Left renal pelvis (tissue), 4 donors: ENCODE measurements at regions not wholly inside any gene's neighbourhood (a gene's known extent, or its start where the extent isn't known, plus 50 kb on each side); places are given as distances from the start of the nearest gene placed in this dataset.

Experiments used
- DNase-seq, 4 donors: peaks; one replicate each; pipeline ENCODE4 v3.0.0-alpha.2; 2013; ENCODE audit warnings: low read depth in 4 of 4, low spot score in 3 of 4

GRCh38 chr2:41916177-41916576 is 131.6 kb upstream of the PKDCC start:
- DNase-seq: no peak

GRCh38 chr2:41917587-41917986 is 130.2 kb upstream of the PKDCC start:
- DNase-seq: no peak

GRCh38 chr2:41919135-41919534 is 128.7 kb upstream of the PKDCC start:
- DNase-seq: no peak

DNA sequence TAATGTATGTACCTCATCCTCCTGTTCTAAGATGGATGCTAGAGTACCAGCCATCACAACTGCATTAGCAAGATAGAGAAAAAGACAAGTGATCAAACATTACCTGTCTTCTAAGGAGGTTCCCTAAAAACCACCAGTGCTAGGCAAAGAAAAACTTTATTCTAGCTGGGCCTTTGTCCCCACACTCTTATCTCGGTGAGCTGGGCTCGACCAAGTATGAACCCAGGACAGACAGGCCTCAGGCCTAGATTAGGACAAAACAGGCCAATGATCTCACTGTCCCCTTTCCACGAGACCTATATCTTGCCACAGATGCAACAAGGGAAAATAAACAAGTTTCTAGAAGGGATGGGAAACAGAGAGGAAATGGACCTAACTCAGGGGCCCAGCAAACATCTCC is 127.6 kb upstream of the PKDCC start:
- no peak for DNase-seq

DNA sequence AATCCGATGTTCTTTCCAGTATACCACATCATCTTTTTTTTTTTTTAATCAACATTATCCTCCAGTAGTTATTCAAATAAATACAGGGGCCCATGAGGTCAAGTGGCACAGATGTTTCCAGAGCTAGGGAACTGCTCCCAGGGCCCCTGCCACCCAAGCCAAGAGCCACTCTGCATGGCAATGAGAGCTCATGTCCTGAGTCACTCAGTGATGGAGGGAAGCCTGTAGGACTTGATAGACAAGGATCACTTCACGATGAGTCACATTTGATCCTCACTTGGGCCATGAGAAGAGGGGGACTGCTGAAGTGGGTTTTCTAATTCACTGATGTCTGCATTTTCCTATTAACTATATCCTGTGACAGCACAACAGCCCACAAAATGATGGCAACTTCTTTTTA is 127.0 kb upstream of the PKDCC start:
- DNase-seq: no peak

DNA sequence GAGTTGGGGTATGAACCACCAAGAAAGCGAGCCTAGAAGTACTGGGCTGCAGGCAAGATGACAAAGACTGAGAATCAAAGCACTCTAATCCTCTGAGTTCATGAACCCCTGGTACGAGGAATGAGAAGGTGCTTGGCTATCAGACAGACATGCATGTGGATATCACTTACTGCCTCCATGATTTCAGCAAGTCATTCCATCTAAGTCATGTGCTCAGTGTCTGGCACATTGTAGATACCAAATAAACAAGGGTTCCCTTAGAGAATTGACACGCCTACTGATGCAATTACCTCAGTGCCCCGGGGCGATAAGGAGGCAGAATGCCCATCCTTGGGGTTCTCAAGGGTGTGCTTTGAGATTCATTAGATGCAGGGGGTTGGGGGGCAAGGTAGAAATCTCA is 125.6 kb upstream of the PKDCC start:
- DNase-seq: no peak

DNA sequence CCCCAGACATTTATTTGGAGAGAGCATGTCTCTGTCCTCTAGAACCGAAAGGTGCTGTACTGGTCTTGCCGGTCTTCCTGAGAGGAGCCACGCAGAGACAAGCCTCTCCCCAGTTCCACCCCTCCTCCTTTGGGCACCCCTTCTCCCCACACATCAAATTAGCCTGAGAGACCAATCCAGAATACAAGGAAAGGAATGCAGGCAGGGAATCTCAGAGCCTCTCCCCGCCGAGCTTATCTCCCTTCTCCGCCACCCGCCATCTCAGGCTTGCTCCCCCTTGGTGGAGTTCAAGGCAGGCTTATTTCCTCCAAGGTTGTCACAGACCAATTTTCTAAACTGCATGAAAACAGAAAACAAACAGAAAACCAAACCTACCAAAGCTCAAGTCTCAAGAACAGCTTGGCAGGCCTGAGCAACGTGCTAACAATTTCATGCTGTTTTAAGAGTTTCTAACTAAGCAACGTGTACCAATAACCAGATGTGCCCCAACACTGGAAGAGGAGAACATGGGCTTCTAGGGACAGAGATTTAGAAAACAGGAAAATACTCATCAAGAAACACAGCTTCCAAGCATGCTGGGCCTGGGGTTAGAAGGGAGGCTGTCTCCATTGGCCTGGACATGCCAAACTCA is 124.5 kb upstream of the PKDCC start:
- DNase-seq: no peak

GRCh38 chr2:41924024-41924423 is 123.8 kb upstream of the PKDCC start:
- DNase-seq: no peak

GRCh38 chr2:41924709-41925408 is 123.0 kb upstream of the PKDCC start:
- DNase-seq: no peak

- DNase-seq: no peak
Measured at GRCh38 chr2:41925712-41926111, 122.1 kb upstream of the PKDCC start.

GRCh38 chr2:41926614-41927580 is 120.9 kb upstream of the PKDCC start:
- no peak for DNase-seq

DNA sequence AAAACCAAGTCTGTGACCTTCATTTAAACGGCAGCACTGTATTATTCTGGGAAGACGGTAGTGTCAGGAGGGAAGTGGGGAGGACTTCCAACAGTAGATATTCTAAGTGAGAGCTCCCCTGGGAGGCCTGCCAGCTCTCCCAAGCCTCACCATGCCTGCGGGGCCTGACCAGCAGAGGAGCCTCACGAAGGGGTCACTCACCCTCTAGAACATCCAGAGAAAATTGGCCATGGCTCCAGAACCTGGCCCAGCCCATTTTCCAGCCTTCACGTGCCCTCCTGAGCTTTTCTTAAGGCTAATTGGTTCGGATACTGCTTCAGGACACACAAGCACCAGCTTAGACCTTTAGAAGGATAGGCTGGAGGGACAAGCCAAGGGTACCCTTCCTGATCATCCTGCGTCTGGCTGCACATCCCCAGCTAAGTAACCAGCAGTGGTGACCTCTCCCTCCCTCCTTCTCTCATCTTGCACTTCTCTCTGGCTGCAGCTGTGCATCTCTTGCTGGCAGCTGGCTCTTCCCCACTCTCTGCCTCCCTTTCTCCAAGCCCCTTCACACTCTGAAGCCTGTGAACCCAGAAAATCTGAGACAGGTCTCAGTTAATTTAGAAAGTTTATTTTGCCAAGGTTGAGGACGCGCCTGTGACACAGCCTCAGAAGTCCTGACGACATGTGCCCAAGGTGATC is 120.1 kb upstream of the PKDCC start:
- no peak for DNase-seq

DNA sequence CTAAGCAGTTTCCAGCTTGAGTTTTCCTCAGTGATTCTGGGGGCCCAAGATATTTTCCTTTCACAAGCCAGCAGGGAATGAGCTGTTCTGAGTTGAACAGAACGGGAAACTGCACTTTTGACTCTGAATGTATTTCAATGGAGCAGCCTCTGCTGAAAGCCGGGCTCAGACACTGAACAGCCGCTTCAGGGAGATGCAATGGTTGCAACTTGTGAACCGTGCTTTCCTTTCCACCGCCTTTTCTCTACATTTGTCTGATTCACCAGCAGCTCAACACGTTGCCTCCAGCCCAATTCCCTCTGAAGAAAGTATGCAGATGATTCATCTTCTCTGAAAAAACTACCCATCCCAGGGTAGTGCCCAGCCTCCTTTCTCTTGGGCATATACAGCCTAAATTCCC is 119.3 kb upstream of the PKDCC start:
- no peak for DNase-seq

DNA sequence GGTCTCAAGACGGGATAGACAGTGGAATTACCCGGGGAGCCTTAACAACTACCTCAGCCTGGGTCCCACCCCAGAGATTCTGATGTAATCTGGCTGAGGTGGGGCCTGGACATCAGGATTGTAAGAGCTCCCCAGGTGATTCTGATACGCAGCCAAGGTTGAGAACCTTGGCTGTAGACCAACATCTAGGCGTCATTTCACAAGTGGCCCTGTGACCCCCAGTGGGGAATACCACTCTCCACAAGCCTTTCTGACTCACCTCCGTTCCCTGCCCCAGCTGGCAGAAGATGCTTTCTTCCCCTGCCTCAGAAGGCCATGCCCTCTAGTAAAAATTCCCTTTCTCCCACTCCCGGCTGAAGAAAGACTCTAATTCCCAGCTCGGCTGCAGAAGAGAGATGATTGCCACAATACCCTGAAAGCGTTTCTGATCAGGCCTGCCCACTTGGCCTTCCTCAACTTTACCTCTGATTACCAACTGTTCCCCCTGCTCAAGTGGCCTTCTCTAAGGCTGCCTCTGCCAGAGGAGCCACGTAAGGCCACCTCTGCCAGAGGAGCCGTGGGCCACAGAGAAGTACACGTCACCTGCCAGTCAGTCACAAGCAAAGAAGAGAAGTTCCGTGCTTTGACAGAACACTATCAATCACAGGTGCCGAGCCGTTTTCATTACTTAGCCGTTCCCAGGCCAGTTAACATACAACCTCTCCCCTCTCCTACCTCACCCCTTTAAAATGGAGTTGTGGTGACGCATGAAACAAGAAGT is 116.8 kb upstream of the PKDCC start:
- no peak for DNase-seq

GRCh38 chr2:41932241-41933045 is 115.4 kb upstream of the PKDCC start:
- DNase-seq: no peak

DNA sequence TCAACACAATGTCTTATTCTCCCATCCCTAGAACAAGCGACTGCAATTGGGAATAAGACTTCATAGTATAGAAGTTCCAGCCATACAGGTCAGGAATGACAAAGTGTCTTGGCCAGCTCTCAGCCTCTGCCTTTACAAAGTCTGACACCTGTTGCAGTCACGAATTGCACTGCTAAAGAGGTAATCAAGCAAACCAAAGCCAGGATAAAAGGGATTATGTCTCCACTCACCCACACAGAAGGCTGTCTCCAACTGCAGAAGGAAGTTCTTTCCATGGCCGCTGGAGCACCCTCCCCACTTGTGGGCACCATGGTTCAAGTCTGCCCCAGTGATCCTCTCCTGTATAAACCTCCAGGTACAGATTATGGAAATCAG is 114.8 kb upstream of the PKDCC start:
- no peak for DNase-seq

DNA sequence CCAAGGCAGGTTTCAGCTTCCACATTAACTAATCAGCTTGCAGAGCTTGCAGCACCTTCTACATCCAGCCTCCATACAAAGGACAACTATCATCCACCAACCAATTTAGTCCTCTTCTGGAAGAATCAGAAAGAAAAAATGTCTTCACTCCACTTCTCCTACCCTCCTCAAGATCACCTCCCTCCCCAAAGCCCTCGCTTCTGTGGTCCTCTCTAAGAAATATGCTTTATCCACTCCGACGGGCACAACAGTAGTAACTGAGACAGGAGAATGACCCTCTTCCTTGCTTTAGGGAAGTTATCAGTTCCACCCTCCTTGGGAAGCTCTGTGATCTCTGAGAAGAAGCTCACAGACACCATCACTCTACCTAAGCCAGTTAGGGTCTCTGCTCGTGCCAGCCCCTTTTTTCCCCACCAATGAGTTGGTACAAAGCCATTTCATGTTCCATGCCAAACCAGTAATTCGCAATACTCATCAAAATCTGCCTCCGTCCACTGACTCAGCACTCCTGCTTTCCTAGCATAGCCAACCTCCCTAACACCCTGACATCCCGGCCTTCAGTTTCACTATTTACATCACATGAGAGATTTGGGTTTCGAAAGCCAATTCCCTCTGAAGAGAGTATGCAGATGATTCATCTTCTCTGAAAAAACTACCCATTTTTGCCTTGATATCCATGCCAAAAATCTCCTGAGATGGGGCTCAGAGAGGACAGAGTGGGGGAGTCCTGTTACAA is 114.1 kb upstream of the PKDCC start:
- no peak for DNase-seq

- no peak for DNase-seq
Measured at GRCh38 chr2:41934329-41934958, 113.4 kb upstream of the PKDCC start.
